Glomerular visceral epithelial cell (primary cell): ENCODE measurements at regions not wholly inside any gene's neighbourhood (a gene's known extent, or its start where the extent isn't known, plus 50 kb on each side); places are given as distances from the start of the nearest gene placed in this dataset.
"Not testable (repeated sequence)": the region's sequence is repeated elsewhere in the genome, so short reads cannot be mapped to it uniquely, and the experiment has no call there.

Experiments
- DNase-seq: peaks from one replicate; pipeline ENCODE4 v3.0.0-alpha.2; 2016; ENCODE audit errors: extremely low spot score

GRCh38 chr7:156017916-156018700 is 205.8 kb upstream of the SHH start:
- no peak for DNase-seq

DNA sequence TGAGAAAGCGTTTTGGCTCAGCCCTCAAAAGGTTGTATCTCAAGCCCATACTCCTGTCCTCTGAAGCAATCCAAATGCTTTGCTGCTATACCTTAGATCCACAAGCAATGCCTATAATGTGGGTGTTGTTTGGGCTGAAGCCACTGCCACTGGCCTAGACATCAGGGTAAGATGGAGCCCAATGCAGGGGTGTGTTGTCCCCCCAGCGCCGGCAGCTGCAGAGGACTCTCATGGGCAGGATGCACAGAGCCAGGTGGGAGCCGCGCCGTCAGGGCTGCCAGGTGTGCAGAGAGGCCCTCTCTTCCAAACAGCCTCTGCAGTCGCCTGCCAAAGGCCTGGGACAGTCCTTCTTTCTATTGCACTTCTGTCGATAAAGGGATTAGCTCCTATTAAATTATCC is 205.2 kb upstream of the SHH start:
- DNase-seq = no peak

DNA sequence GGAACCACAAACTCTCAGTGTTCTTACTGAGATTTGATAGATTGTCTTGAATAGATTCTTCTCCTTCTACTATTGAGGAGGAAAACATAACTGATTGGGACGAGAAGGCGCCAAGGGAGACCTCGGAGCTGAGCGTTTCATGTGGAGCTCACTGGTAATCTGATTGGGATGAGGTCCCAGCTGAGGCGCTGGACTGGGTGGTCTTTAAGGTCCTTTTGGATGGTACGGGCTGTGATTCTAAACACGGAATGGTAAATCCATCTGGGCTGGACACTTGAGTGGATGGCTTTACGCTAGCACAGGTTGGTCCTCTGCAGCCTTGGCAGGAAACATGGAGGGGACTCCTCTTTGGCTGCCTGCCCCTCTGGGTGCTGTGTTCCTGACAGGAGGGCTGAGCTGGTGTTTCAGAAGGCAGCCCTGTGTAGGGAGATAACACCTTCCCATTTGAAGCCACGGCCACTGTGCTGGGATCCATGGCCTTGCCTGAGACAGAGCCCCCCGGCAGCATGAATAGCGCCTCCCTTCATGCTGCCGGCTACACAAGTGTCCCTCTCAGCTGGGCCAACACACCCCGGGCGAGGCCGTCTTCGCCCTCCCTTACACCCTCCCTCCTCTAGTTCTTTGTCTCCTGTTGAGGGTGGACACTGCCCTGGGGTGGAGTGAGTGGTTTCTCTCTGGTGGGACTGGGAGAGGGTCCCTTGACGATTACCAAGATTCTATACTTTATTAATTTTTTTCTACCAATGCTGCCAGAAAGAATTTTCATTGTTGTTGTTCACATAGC is 203.2 kb upstream of the SHH start:
- DNase-seq = no peak

DNA sequence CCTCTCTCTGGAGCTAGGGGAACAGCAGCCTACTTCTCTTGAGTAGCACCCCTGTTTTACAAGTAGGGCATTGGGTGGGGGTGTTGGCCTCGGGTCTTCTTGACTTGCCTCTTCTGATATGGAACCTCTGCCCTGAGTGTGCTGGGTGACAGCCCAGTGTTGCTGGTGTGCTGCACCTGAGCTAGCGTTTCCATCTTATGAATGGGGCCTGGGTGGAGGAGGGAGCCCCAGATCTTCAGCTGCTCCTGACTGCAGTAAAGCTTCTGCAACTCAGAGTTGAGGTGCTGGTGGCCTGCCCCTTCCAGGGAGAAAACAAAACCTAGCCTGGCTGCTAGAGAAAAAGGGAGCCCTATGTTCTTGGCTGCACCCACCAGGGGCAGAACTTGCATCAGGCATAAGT is 202.5 kb upstream of the SHH start:
- DNase-seq = no peak

- DNase-seq = no peak
Measured at GRCh38 chr7:156014201-156014600, 201.9 kb upstream of the SHH start.

DNA sequence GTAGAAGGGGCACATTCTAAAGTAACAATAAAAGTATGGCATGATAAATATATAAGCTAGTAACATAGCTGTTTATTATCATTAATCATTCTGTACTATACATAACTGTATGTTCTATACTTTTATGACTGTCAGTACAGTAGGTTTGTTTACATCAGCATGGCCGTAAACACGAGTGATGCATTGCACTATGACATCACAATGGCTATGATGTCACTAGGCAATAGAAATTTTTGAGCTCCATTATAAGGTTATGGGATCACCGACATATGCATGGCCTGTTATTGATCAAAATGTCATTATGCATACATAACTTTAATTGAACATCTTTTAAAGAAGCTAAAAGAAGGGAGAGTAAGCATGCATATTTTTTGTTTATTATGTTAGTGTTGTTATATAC is 200.1 kb upstream of the SHH start:
- no peak for DNase-seq

DNA sequence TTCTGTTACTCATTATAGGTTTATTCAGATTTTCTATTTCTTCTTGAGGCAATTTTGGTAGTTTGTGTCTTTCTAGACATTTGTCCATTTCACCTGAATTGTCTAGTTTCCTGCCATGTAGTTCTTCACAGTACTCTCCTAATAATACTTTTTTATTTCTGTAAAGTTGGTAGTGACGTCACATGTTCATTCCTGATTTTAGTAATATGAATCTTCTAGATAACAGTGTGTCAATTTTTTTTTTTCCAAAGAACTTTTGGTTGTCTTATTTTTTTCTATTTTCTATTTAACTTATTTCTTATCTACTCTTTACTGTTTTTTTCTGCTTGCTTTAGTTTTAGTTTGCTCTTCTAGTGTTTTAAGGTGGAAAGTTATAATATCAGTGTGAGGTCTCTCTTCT is 197.3 kb upstream of the SHH start:
- no peak for DNase-seq

DNA sequence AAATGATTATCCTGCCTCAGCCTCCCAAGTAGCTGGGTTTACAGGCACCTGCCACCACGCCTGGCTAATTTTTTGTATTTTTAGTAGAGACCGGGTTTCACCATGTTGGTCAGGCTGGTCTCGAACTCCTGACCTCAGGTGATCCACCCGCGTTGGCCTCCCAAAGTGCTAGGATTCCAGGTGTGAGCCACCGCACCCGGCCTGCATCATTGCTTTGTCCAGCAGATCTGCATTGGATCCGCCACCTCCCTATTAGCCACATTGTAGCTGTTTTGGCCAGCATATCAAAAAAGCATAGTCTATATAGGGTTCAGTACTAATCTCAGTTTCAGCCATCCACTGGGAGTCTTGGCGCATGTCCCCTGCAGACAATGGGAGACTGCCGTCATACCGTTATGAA is 194.6 kb upstream of the SHH start:
- not testable (repeated sequence) for DNase-seq

GRCh38 chr7:156006024-156006423 is 193.8 kb upstream of the SHH start:
- no peak for DNase-seq

DNA sequence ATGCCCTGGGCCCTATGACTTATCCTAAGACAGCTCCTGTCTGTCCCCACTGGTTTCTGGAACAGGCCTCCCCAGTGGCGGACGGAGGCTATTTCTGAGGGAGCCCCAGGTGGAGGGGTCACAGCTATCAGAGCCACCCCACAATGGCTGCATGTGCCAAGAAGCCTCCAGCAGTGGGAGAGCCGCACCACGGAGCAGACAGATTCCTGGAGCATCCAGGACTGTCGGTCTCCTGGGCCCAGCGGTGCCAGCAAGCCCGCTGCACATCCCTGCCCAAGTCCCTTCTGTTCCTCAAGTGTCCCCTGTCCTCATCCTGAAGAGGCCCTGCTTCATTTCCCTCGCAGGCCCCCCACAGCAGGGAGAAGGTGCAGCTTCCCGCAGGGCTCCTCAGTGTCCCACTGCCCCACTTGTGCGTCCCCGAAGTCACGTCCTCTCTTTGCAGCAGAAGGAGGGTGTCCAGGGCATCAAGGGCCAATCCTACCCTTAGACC is 193.0 kb upstream of the SHH start:
- no peak for DNase-seq

GRCh38 chr7:156004265-156005201 is 192.3 kb upstream of the SHH start:
- DNase-seq = no peak

DNA sequence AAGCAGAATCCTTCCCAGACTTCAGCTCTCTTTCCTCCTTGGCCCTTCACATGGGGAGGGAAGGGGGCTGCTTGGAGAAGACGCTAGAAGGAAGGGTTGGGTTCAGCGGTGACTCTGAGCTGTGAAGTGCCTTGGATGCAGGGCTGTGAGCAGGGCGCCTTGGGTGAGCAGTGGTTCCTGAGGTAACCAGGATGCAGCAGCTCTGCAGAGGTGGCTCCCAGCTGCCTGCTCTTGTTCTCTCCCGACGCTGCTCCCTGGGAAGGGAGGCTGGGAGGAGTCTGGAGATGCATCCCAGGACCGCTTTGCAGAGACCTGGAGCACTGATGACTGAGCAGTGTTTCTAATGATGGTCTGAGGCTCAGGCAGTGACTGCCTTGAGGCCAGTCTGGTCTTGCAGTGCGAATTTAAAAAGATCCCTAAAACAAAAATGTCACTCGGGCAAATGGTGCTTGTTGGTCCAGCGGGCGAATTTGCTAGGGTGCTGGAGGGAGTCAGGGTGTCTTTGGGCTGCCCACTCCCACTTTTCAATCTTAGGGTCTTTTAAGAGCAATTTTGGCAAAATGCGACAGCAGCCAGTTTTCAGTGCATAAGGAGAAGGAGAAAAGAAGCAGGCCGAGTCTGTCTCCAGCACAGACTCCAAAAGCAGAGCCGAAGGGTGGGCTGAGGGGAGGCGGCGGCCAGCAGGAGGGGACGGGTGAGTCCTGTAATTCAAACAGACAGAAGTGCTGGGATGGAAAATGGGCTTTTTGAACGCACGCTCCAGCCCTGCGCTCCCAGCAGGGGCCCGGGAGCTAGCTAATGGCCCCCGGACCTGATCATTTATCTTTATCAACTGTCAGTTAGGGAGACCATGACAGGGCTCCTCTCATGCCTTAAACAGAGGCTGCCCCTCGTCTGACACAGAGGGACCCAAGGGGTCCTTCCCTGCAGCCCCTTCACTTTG is 191.2 kb upstream of the SHH start:
- no peak for DNase-seq

- DNase-seq = no peak
Measured at GRCh38 chr7:156002362-156003066, 190.3 kb upstream of the SHH start.

GRCh38 chr7:156001496-156002260 is 189.4 kb upstream of the SHH start:
- no peak for DNase-seq

GRCh38 chr7:156000601-156001396 is 188.5 kb upstream of the SHH start:
- DNase-seq = no peak

GRCh38 chr7:155999631-156000489 is 187.6 kb upstream of the SHH start:
- DNase-seq = no peak

DNA sequence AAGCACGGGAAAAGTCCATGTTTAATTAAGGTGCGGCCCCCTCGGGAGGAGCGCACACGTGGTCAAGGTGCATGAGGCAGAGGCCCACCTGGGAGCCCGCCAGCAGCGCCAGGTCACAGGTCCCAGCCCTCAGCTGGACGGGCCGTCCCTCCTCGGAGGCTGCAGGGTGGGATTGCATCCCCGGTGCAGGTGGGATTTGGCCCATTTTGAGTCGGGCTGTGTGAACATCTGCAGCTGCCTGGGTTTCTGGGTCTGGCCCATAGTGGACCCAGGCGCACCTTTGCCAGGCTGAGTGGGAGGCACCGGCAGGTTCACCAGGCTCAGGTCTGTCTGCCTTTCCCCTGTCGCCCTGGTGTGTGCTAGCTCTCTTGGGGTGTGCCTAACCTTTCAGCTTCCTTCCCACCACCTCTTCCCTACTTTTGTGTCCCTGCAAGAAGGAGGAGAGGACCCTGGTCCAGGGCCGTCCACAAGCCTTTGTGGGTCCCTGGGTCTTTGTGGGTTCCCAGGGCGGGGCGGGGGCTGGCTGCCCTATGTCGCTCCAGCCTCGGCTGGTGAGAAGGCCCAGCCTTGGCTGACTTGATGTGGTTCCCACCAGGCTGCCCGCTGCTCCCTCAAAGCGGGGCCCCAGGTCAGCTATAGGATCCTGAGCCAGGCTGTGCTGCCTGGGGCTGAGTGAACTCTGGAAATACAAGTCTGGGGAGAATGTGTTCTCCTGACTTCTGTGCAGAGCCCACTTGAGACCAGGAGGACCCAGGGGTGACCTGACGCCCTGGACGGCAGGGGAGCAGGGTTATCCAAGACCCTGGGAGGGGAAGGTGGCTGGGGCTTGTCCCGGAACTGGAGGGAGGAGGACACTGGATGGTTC is 186.7 kb upstream of the SHH start:
- no peak for DNase-seq
